GM18499 (cell line): ENCODE measurements at regions not wholly inside any gene's neighbourhood (a gene's known extent, or its start where the extent isn't known, plus 50 kb on each side); places are given as distances from the start of the nearest gene placed in this dataset.

Source experiments
- ATAC-seq: cut with Tn5 transposase; IDR thresholded peaks from one replicate; pipeline ENCODE4 v1.9.1; 2021; ENCODE audit warnings: moderate number of reproducible peaks; ENCODE audit not compliant: insufficient read depth, unreplicated experiment

DNA sequence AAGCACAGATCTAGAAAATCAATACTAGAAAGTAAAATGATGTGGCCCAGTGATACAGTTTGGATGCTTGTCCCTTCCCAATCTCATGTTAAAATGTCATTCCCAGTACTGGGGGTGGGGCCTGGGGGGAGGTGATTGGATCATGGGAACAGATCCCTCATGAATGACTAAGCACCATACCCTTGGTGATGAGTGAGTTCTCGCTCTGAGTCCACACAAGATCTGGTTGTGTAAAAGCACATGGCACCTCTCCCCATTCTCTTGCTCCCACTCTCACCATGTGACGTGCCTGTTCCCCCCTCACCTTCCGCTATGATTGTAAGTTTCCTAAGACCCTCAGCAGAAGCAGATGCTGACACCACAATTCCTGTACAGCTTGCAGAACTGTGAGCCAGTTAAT is 234.2 kb upstream of the CDH6 start:
- no peak for ATAC-seq

GRCh38 chr5:30957591-30957990 is 235.9 kb upstream of the CDH6 start:
- ATAC-seq: no peak

- no peak for ATAC-seq
These were observed 237.2 kb upstream of the CDH6 start for GRCh38 chr5:30956251-30956650.

- ATAC-seq: no peak
These were observed 256.4 kb upstream of the CDH6 start for GRCh38 chr5:30937070-30937469.

DNA sequence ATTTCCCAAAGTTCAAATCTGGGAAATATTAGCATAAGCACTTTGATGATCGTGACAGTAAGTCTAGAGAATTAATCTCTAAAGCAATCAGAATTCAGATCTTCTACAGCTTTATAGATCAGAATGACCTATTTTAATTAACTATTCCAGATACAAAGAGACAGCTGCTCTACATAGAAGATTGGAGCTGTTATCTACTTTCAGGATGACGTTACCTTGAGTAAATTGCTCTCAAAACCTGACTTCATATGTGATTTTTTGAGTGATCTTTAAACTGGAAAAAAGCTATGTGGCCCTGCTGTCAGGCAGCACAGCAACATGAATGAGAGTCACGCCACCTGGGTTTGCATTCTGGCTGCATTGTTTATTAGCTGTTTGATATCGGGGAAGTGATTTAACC is 259.9 kb upstream of the CDH6 start:
- no peak for ATAC-seq

DNA sequence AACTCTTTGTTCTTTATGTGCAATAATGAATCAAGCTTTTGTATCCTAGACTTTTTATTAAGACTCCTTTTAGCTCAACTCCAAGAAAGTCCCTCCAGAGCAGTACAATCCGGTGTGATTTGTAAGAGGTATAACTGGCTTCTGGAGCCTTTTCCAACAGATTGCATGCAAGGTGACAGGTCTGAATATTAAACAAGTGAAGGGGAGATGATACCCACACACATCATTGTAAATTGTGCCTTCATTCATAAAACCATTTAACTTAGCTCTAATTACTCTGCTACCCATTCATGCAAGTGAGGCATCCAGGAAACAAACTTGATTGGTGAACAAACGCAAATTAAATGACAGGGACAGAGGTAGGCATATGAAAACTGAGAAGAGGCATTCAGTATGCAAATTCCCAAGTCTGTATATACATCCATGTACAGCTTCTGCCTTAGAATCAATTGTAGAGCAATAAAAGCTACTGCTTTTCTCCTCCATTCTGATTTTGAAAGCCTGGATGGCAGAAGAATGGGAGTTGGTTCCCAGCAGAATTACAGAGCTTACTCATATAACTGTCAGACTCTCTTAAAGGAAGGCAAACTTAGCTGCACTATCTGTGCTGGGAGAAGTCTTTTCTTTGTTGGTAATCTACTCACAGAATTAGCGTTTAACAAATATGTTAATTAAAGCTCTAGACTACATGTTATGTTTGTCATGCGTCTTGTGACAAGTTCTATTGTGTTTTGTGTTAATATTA is 261.0 kb upstream of the CDH6 start:
- no peak for ATAC-seq

DNA sequence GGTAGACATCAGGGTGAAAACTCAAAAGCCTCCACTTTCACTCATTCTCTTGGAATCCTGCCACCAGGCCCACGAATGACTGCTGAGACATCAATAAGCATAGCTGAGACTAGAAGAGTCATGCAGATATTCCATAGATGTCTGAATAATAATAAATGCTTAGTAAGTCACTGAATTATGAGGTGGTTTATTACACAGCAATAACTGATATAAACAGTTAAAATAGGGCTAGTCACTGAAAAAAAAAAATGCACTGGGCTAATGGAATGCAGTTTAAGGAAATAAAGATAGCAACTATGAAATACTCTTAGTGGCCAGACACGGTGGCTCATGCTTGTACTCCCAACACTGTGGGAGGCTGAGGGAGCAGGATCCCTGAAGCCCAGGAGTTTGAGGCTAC is 262.8 kb upstream of the CDH6 start:
- no peak for ATAC-seq

- no peak for ATAC-seq
These were observed 264.5 kb upstream of the CDH6 start for GRCh38 chr5:30928956-30929355.

DNA sequence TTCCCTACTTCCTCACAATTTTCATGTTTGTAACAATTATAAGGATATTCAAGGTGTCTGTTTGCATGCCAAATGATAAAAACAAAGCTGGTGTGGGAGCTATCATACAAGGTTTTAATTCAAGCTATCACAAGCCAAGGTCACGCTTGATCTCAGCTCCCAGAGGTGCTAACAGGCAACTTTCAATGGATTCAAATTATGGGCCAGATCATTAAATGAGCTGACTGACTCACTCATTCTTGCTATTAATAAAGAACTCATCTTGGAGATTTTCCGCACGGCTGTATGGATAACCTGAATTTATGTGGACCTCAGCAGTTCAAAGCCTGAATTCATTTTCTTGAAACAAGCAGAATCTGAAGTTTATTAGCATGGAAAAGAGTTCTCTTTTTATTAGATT is 267.3 kb upstream of the CDH6 start:
- ATAC-seq: no peak

DNA sequence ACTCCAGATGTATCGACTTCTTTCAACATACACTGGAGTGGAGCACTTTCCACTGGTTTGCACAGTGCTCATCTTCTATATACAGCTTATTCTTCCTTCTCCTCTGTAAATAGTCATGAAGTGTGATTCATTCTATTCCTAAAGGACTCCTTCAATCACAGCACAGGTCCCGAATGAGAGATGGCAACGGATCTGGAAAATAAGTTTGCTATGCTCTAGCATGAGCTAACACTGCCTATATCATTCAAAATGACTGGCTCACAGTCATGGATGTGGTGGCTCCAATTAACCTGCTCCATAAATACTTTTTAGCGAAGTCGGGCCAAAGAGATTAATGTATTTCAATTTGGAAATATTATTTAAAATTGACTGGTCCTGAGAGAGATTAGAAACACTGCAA is 272.1 kb upstream of the CDH6 start:
- ATAC-seq: no peak

DNA sequence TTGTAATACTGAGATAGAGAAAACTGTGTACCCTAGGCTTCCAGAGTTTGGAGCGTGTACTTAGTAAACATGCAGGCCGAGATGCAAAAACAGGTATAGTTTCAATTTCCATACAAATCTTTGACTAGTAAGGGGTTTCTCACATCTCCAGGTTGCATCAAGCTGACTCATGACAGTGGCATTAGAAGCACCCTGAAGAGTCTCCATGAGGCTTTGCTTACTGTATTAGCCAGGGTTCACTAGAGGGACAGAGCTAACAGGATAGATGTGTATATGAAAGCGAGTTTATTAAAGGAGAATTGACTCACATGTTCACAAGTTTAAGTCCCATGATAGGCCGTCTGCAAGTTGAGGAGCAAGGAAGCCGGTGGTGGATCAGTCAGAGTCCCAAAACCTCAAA is 275.3 kb upstream of the CDH6 start:
- no peak for ATAC-seq

DNA sequence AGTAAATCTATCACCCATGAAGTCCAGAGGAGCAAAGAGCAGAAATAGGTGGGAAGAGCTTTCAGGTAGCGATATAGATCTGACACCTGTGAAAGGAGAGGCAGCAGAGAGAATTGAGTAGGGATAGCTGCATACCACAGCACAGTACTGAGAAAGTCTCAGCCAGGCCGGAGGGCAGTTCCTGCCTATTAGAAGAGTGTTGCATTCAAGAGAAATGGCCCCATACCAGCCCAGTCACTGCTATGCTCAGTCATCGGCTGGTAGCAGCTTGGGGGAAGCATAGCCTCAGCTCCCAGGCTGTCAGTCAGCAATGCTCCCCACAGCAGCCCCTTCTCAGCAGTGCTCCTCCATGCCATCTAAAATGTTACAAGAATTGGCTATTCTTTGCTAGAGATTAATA is 285.1 kb upstream of the CDH6 start:
- no peak for ATAC-seq

GRCh38 chr5:30900367-30900766 is 293.1 kb upstream of the CDH6 start:
- ATAC-seq: no peak

DNA sequence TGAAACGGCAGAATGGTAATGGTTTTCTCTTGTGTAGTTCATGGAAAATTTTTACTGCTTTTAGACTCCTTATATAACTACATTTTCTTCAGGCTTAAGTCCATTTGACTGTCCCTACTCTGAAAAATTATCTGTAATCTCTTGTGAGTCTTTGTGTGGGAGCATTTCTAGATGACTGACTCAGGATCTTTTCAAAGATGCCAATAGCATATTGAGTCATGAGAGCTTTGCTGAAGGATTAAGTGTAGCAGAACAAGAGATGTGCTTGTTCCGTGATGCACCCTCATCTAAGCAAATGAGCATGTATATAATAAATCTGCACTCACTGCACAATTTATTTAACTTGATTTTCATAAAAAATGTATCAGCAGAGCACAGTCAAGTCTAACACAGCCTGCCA is 298.7 kb upstream of the CDH6 start:
- ATAC-seq: no peak

DNA sequence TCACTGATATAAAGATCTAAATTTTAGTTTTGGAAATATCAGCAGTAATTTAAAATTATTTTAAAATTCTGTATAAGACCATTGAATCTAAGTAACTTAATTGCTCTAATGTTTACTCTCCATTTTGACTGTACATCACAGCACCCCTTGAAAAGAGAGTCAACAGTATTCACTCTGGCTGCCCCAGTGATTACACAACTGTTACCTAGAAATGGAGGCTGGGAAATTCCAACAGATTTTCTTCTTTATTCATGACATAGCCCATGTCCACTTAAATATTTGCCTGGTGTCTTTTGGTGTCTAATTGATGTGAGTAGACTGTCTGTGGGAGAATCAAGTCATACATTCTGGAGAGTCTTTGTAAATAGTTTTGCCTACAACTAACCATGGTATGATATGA is 301.8 kb upstream of the CDH6 start:
- ATAC-seq: no peak

- no peak for ATAC-seq
These were observed 303.1 kb upstream of the CDH6 start for GRCh38 chr5:30890377-30890776.

GRCh38 chr5:30880514-30880913 is 313.0 kb upstream of the CDH6 start:
- no peak for ATAC-seq

GRCh38 chr5:30879887-30880286 is 313.6 kb upstream of the CDH6 start:
- no peak for ATAC-seq

GRCh38 chr5:30878746-30879145 is 314.7 kb upstream of the CDH6 start:
- ATAC-seq: no peak

GRCh38 chr5:30878296-30878695 is 315.2 kb upstream of the CDH6 start:
- ATAC-seq: no peak

GRCh38 chr5:30874241-30875034 is 319.0 kb upstream of the CDH6 start:
- no peak for ATAC-seq

- ATAC-seq: no peak
These were observed 322.3 kb upstream of the CDH6 start for GRCh38 chr5:30871196-30871595.
